ENCODE measurements at regions not wholly inside any gene's neighbourhood (a gene's known extent, or its start where the extent isn't known, plus 50 kb on each side); places are given as distances from the start of the nearest gene placed in this dataset.

GRCh38 chr2:2523461-2524347, 192.6 kb upstream of the MYT1L start:
- Histone ChIP-seq H3K27ac (ENCODE audit: low read depth in 2 of 2, low read length in 1 of 2) (no peak overlapping the region), H4K20me1 (ENCODE audit: insufficient read depth) (no peaks in the 10 kb centered on the region), H3F3A (replicated peaks; ENCODE audit: insufficient read depth) (no peaks in the 10 kb centered on the region), H3K9me3 (no peaks in the 10 kb centered on the region; the same call in 1 of the 2 replicates), H3K4me1 (ENCODE audit: control insufficient read depth in 1 of 2, insufficient read depth in 2 of 2, low read depth in 1 of 2, low read length in 1 of 2) (peaks cover 0 to 15% of the 10 kb centered on the region in 2 experiments; a peak in 1 of 4 replicates), H3K4me2 (no peak overlapping the region), H3K9ac (no peak overlapping the region), H3K9me2 (no peaks in the 10 kb centered on the region), H2AFZ (ENCODE audit: low read depth) (no peak overlapping the region), H3K4me3 (ENCODE audit: low read depth in 2 of 2, low read length in 1 of 2) (no peak overlapping the region), H3K36me3 (replicated peaks in 1 of 2; ENCODE audit: control insufficient read depth in 1 of 2, insufficient read depth in 2 of 2, low read length in 1 of 2) (no peaks in the 10 kb centered on the region), H3K79me2 (ENCODE audit: insufficient read depth) (no peaks in the 10 kb centered on the region), H3K27me3 (ENCODE audit: insufficient read depth) (no peaks in the 10 kb centered on the region)
- TF ChIP-seq REST (IDR thresholded peaks at IDR 0.05; ENCODE audit: low read depth, low read length) (no peak), GABPA (IDR thresholded peaks at IDR 0.05; ENCODE audit: low read depth) (no peak), IRF3 (IDR thresholded peaks at IDR 0.05; ENCODE audit: low read depth, low read length) (no peak), ZBTB33 (IDR thresholded peaks at IDR 0.05; ENCODE audit: borderline replicate concordance, low read depth) (no peak)
- DNase-seq = no peak
- POLR2A ChIA-PET = no interaction called here
- CTCF ChIA-PET = interaction anchor here (1.1 to 1.5 kb wide), 2 partner anchors 32 to 58 kb away, joined by 3 to 4 read pairs; no protein-coding TSS in a partner anchor
- 22% methylated on average over 7 of the region's 7 CpGs for WGBS (ENCODE audit: low lambda C conversion rate)

- CTCF ChIA-PET = no interaction called here
- Histone ChIP-seq H3K27ac (ENCODE audit: low read depth in 2 of 2, low read length in 1 of 2) (no peak overlapping the region), H3K27me3 (ENCODE audit: insufficient read depth) (no peaks in the 10 kb centered on the region), H3K9ac (no peak overlapping the region), H3K4me1 (ENCODE audit: control insufficient read depth in 1 of 2, insufficient read depth in 2 of 2, low read depth in 1 of 2, low read length in 1 of 2) (peaks cover 0 to 17% of the 10 kb centered on the region in 2 experiments; a peak in 1 of 4 replicates), H3K9me2 (no peaks in the 10 kb centered on the region), H3K4me2 (no peak overlapping the region), H3K36me3 (replicated peaks in 1 of 2; ENCODE audit: control insufficient read depth in 1 of 2, insufficient read depth in 2 of 2, low read length in 1 of 2) (no peaks in the 10 kb centered on the region), H3F3A (replicated peaks; ENCODE audit: insufficient read depth) (no peaks in the 10 kb centered on the region), H3K79me2 (ENCODE audit: insufficient read depth) (no peaks in the 10 kb centered on the region), H3K9me3 (no peaks in the 10 kb centered on the region), H4K20me1 (ENCODE audit: insufficient read depth) (no peaks in the 10 kb centered on the region), H2AFZ (ENCODE audit: low read depth) (no peak overlapping the region), H3K4me3 (ENCODE audit: low read depth in 2 of 2, low read length in 1 of 2) (no peak overlapping the region)
- no peak for DNase-seq
- WGBS (ENCODE audit: low lambda C conversion rate) = 65% methylated on average over 8 of the region's 10 CpGs
- POLR2A ChIA-PET = no interaction called here
- TF ChIP-seq MXI1 (IDR thresholded peaks at IDR 0.05; ENCODE audit: low read depth, low read length) = no peak
- no peak for TF ChIP-seq RXRA (IDR thresholded peaks at IDR 0.05; ENCODE audit: borderline replicate concordance, low read depth)
- TF ChIP-seq RCOR1 (IDR thresholded peaks at IDR 0.05; ENCODE audit: low read length) = no peak
- TF ChIP-seq CHD2 (IDR thresholded peaks at IDR 0.05; ENCODE audit: low read length, partially characterized antibody) = no peak
- TF ChIP-seq YY1 (IDR thresholded peaks at IDR 0.05; ENCODE audit: low read depth) = no peak
- TF ChIP-seq RAD21 (IDR thresholded peaks at IDR 0.05; ENCODE audit: low read length) = no peak
- no peak for TF ChIP-seq FOXJ3 (CRISPR knock-in tag; IDR thresholded peaks at IDR 0.05)
- TF ChIP-seq SMC3 (IDR thresholded peaks at IDR 0.05; ENCODE audit: low read depth, low read length) = no peak
- TF ChIP-seq POLR2AphosphoS5 (IDR thresholded peaks at IDR 0.05; ENCODE audit: low read depth, low read length) = no peak
- no peak for TF ChIP-seq MAX (IDR thresholded peaks at IDR 0.05; ENCODE audit: low read depth)
- no peak for TF ChIP-seq ELF1 (IDR thresholded peaks at IDR 0.05)
- no peak for TF ChIP-seq PBX3 (IDR thresholded peaks at IDR 0.05)
- TF ChIP-seq CTCF (IDR thresholded peaks at IDR 0.05) = no peak
Observed at GRCh38 chr2:2520401-2520811, 189.3 kb upstream of the MYT1L start.
